Fibroblast of lung (primary cell): ENCODE measurements at regions not wholly inside any gene's neighbourhood (a gene's known extent, or its start where the extent isn't known, plus 50 kb on each side); places are given as distances from the start of the nearest gene placed in this dataset.

Experiments used
- EZH2 ChIP-seq: IDR thresholded peaks from 2 replicates; pipeline ENCODE4 v1.5.1; 2012; ENCODE audit warnings: low read length, control low read depth, mild to moderate bottlenecking; ENCODE audit errors: missing control alignments
- TF ChIP-seq, protein P1 (sequence below), 2 donors: IDR thresholded peaks in 1 of 2; conservative IDR thresholded peaks in 1 of 2; 1 replicate in 1 of 2; 2 replicates in 1 of 2; pipeline ENCODE4 v1.5.1; 2011 to 2012; ENCODE audit warnings: low read length in 2 of 2, control low read depth in 1 of 2, inconsistent platforms in 1 of 2, low read depth in 1 of 2, mild to moderate bottlenecking in 1 of 2

GRCh38 chr4:97432551-97432950 lies 710.7 kb downstream of the STPG2 start:
- TF ChIP-seq, protein P1, sequence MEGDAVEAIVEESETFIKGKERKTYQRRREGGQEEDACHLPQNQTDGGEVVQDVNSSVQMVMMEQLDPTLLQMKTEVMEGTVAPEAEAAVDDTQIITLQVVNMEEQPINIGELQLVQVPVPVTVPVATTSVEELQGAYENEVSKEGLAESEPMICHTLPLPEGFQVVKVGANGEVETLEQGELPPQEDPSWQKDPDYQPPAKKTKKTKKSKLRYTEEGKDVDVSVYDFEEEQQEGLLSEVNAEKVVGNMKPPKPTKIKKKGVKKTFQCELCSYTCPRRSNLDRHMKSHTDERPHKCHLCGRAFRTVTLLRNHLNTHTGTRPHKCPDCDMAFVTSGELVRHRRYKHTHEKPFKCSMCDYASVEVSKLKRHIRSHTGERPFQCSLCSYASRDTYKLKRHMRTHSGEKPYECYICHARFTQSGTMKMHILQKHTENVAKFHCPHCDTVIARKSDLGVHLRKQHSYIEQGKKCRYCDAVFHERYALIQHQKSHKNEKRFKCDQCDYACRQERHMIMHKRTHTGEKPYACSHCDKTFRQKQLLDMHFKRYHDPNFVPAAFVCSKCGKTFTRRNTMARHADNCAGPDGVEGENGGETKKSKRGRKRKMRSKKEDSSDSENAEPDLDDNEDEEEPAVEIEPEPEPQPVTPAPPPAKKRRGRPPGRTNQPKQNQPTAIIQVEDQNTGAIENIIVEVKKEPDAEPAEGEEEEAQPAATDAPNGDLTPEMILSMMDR (conservative IDR thresholded peaks at IDR 0.05 in 1 of 2, IDR thresholded peaks at IDR 0.05 in 1 of 2; ENCODE audit: low read depth in 1 of 2, low read length in 2 of 2) = no peak
- no peak for TF ChIP-seq EZH2
